ENCODE measurements at regions not wholly inside any gene's neighbourhood (a gene's known extent, or its start where the extent isn't known, plus 50 kb on each side); places are given as distances from the start of the nearest gene placed in this dataset.

DNA sequence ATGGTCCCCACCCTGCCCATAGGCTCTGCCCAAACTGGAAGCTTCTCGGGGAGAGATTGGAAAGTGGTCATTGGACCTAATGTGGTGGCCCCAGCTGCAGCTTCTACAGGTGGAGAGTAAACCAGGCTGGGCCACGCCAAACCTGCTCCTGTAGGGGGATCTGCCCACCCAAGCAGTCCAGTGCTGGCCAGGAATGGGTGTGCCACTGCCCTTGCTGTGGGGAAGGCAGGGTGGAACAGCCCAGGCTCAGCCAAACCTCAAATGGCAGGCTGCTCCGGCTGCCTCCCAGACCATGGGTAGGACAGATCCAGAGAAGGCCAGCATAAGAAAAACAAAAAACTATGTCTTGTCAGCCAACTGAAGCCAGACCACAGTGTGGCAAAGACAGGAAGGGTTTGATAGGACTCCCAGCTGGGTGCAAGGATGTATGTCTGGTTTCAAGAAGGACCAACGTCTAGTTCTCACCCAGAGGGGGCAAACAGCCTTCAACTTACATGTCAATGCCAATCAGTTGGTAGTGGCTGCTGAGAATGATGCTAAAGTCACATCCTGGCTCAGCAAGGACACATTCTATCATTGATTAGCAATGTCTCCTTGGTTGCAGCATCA lies 267.3 kb downstream of the UACA start:
- no peak for TF ChIP-seq IRF5 (IDR thresholded peaks at IDR 0.05; ENCODE audit: borderline replicate concordance)
- no peak for TF ChIP-seq KDM1A (IDR thresholded peaks at IDR 0.05; ENCODE audit: borderline replicate concordance)
- TF ChIP-seq, protein P1, sequence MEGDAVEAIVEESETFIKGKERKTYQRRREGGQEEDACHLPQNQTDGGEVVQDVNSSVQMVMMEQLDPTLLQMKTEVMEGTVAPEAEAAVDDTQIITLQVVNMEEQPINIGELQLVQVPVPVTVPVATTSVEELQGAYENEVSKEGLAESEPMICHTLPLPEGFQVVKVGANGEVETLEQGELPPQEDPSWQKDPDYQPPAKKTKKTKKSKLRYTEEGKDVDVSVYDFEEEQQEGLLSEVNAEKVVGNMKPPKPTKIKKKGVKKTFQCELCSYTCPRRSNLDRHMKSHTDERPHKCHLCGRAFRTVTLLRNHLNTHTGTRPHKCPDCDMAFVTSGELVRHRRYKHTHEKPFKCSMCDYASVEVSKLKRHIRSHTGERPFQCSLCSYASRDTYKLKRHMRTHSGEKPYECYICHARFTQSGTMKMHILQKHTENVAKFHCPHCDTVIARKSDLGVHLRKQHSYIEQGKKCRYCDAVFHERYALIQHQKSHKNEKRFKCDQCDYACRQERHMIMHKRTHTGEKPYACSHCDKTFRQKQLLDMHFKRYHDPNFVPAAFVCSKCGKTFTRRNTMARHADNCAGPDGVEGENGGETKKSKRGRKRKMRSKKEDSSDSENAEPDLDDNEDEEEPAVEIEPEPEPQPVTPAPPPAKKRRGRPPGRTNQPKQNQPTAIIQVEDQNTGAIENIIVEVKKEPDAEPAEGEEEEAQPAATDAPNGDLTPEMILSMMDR (IDR thresholded peaks at IDR 0.05 in 2 of 3, conservative IDR thresholded peaks at IDR 0.05 in 1 of 3; ENCODE audit: control insufficient read depth in 2 of 3, extremely low read depth in 1 of 3, insufficient read depth in 1 of 3, low read depth in 3 of 3, low read length in 3 of 3) = no peak
- TF ChIP-seq JUND (IDR thresholded peaks at IDR 0.05; ENCODE audit: low read depth, low read length) = no peak
- TF ChIP-seq, protein P2, sequence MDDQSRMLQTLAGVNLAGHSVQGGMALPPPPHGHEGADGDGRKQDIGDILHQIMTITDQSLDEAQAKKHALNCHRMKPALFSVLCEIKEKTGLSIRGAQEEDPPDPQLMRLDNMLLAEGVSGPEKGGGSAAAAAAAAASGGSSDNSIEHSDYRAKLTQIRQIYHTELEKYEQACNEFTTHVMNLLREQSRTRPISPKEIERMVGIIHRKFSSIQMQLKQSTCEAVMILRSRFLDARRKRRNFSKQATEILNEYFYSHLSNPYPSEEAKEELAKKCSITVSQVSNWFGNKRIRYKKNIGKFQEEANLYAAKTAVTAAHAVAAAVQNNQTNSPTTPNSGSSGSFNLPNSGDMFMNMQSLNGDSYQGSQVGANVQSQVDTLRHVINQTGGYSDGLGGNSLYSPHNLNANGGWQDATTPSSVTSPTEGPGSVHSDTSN (IDR thresholded peaks at IDR 0.05; ENCODE audit: insufficient replicate concordance, low read depth, low read length) = no peak
- TF ChIP-seq HDAC6 (IDR thresholded peaks at IDR 0.05; ENCODE audit: unreplicated experiment) = no peak
- TF ChIP-seq POLR2AphosphoS5 (IDR thresholded peaks at IDR 0.05; ENCODE audit: low read length) = no peak
- TF ChIP-seq REST (IDR thresholded peaks at IDR 0.05; ENCODE audit: low read depth, low read length) = no peak
- no peak for TF ChIP-seq CEBPZ (IDR thresholded peaks at IDR 0.05; ENCODE audit: low read depth, low read length)
- no peak for TF ChIP-seq RFX5 (IDR thresholded peaks at IDR 0.05; ENCODE audit: low read depth, low read length)
- no peak for TF ChIP-seq TCF12 (IDR thresholded peaks at IDR 0.05; ENCODE audit: low read depth, low read length)
- TF ChIP-seq ZZZ3 (IDR thresholded peaks at IDR 0.05; ENCODE audit: control insufficient read depth, insufficient read length, low read depth) = no peak
- TF ChIP-seq POLR2A (IDR thresholded peaks at IDR 0.05; ENCODE audit: low read depth, low read length) = no peak
